GM23338 (cell line): ENCODE measurements at regions not wholly inside any gene's neighbourhood (a gene's known extent, or its start where the extent isn't known, plus 50 kb on each side); places are given as distances from the start of the nearest gene placed in this dataset.

ENCODE experiments used
- ATAC-seq: fragments of 200-7000 bp; cut with Tn5 transposase; 3 replicates; pipeline ENCODE4 v1.9.1; 2020
- DNase-seq: peaks from one replicate; pipeline ENCODE4 v3.0.0-alpha.2; 2015; ENCODE audit warnings: low spot score
- H2AFZ ChIP-seq: fragments of 200-600 bp; sonication (generic); 2 replicates; pipeline ENCODE4 v1.8.0; 2016; ENCODE audit warnings: antibody characterized with exemption, mild to moderate bottlenecking, moderate library complexity
- H3F3A ChIP-seq: fragments of 200-600 bp; sonication (generic); replicated peaks from 2 replicates; pipeline ENCODE4 v1.8.0; 2017; ENCODE audit warnings: antibody characterized with exemption, mixed run types, low read depth
- H3K27ac ChIP-seq: fragments of 200-600 bp; sonication (generic); 2 replicates; pipeline ENCODE4 v1.6.1; 2016; ENCODE audit warnings: low read depth
- H3K27me3 ChIP-seq: fragments of 200-600 bp; sonication (generic); 2 replicates; pipeline ENCODE4 v1.8.0; 2016; ENCODE audit warnings: mild to moderate bottlenecking, mixed run types, moderate library complexity; ENCODE audit not compliant: insufficient read depth
- H3K36me3 ChIP-seq: fragments of 200-600 bp; sonication (generic); 2 replicates; pipeline ENCODE4 v1.8.0; 2016; ENCODE audit warnings: mild to moderate bottlenecking; ENCODE audit not compliant: insufficient read depth
- H3K4me1 ChIP-seq: fragments of 200-600 bp; sonication (generic); 2 replicates; pipeline ENCODE4 v1.8.0; 2016; ENCODE audit warnings: mild to moderate bottlenecking, moderate library complexity; ENCODE audit not compliant: insufficient read depth
- H3K4me2 ChIP-seq: fragments of 200-600 bp; sonication (generic); 2 replicates; pipeline ENCODE4 v1.7.1; 2017; ENCODE audit warnings: mixed run types
- H3K4me3 ChIP-seq: fragments of 200-600 bp; sonication (generic); 2 replicates; pipeline ENCODE4 v1.6.1; 2016; ENCODE audit warnings: mixed run types
- H3K79me2 ChIP-seq: fragments of 200-600 bp; sonication (generic); replicated peaks from 2 replicates; pipeline ENCODE4 v1.8.0; 2017; ENCODE audit warnings: mild to moderate bottlenecking; ENCODE audit not compliant: insufficient read depth
- H3K9me2 ChIP-seq: fragments of 200-600 bp; sonication (generic); 2 replicates; pipeline ENCODE4 v1.8.0; 2017; ENCODE audit not compliant: insufficient read depth
- H4K20me1 ChIP-seq: fragments of 200-600 bp; sonication (generic); replicated peaks from 2 replicates; pipeline ENCODE4 v1.8.0; 2017; ENCODE audit warnings: mild to moderate bottlenecking; ENCODE audit not compliant: insufficient read depth
- H3K27ac Mint-ChIP-seq: 2 replicates; pipeline ENCODE4 v1.8.0; 2020; ENCODE audit warnings: inconsistent platforms, mild to moderate bottlenecking, moderate library complexity, mixed read lengths
- H3K27me3 Mint-ChIP-seq: 3 replicates; pipeline ENCODE4 v1.8.0; 2022; ENCODE audit warnings: low read depth, mild to moderate bottlenecking, moderate library complexity, mixed read lengths, inconsistent platforms; ENCODE audit not compliant: insufficient read depth, poor library complexity
- H3K36me3 Mint-ChIP-seq: 3 replicates; pipeline ENCODE4 v1.8.0; 2021; ENCODE audit warnings: low read depth, mild to moderate bottlenecking, inconsistent platforms, moderate library complexity, mixed read lengths
- H3K4me1 Mint-ChIP-seq: 3 replicates; pipeline ENCODE4 v1.8.0; 2020; ENCODE audit warnings: mild to moderate bottlenecking, inconsistent platforms, mixed read lengths
- H3K4me3 Mint-ChIP-seq: 3 replicates; pipeline ENCODE4 v1.8.0; 2021; ENCODE audit warnings: moderate library complexity, mild to moderate bottlenecking, inconsistent platforms, mixed read lengths
- H3K9me3 Mint-ChIP-seq: 3 replicates; pipeline ENCODE4 v1.8.0; 2020; ENCODE audit warnings: moderate library complexity, mild to moderate bottlenecking, inconsistent platforms, mixed read lengths
- CREB1 ChIP-seq: fragments of 250-450 bp; sonication (Bioruptor Pico); IDR thresholded peaks from 2 replicates; pipeline ENCODE4 v1.5.0; 2020; ENCODE audit warnings: low read depth, mild to moderate bottlenecking, moderate library complexity
- CTCF ChIP-seq, 2 experiments: fragments of 200-600 bp in 1 of 2; sonication (generic) in 1 of 2; conservative IDR thresholded peaks; 2 replicates each; pipeline versions ENCODE4 v1.5.1 to v1.6.1; 2016 to 2017; ENCODE audit warnings: antibody characterized with exemption in 2 of 2, low read depth in 2 of 2, mild to moderate bottlenecking in 2 of 2, moderate library complexity in 1 of 2
- ETS1 ChIP-seq: IDR thresholded peaks from 2 replicates; pipeline ENCODE4 v1.6.1; 2016; ENCODE audit warnings: antibody characterized with exemption
- EZH2 ChIP-seq: fragments of 200-600 bp; sonication (generic); IDR thresholded peaks from one replicate; pipeline ENCODE4 v1.8.0; 2017; ENCODE audit warnings: antibody characterized with exemption, mild to moderate bottlenecking, low read depth; ENCODE audit not compliant: unreplicated experiment
- EZH2phosphoT487 ChIP-seq: fragments of 200-600 bp; sonication (generic); IDR thresholded peaks from one replicate; pipeline ENCODE4 v1.8.1; 2018; ENCODE audit warnings: antibody characterized with exemption; ENCODE audit not compliant: unreplicated experiment
- JUNB ChIP-seq: IDR thresholded peaks from one replicate; pipeline ENCODE4 v1.6.1; 2016; ENCODE audit warnings: antibody characterized with exemption; ENCODE audit not compliant: unreplicated experiment
- NANOG ChIP-seq: IDR thresholded peaks from 2 replicates; pipeline ENCODE4 v1.6.1; 2016; ENCODE audit warnings: antibody characterized with exemption, borderline replicate concordance
- POLR2AphosphoS5 ChIP-seq: IDR thresholded peaks from 2 replicates; pipeline ENCODE4 v1.6.1; 2016; ENCODE audit warnings: antibody characterized with exemption, low read depth
- ZNF114 ChIP-seq: fragments of 250-450 bp; sonication (Bioruptor Pico); IDR thresholded peaks from 2 replicates; pipeline ENCODE4 v1.5.0; 2020; ENCODE audit warnings: mild to moderate bottlenecking, moderate library complexity
- ZNF331 ChIP-seq: fragments of 250-450 bp; sonication (Bioruptor Pico); IDR thresholded peaks from 2 replicates; pipeline ENCODE4 v1.5.0; 2020; ENCODE audit warnings: low read depth, mild to moderate bottlenecking, moderate library complexity
- TF ChIP-seq, protein P1 (sequence below): IDR thresholded peaks from one replicate; pipeline ENCODE4 v1.6.1; 2018; ENCODE audit warnings: antibody characterized with exemption; ENCODE audit not compliant: unreplicated experiment
- TF ChIP-seq, protein P2 (sequence below): fragments of 250-450 bp; sonication (Bioruptor Pico); IDR thresholded peaks from 2 replicates; pipeline ENCODE4 v1.5.0; 2020; ENCODE audit warnings: mild to moderate bottlenecking, moderate library complexity

DNA sequence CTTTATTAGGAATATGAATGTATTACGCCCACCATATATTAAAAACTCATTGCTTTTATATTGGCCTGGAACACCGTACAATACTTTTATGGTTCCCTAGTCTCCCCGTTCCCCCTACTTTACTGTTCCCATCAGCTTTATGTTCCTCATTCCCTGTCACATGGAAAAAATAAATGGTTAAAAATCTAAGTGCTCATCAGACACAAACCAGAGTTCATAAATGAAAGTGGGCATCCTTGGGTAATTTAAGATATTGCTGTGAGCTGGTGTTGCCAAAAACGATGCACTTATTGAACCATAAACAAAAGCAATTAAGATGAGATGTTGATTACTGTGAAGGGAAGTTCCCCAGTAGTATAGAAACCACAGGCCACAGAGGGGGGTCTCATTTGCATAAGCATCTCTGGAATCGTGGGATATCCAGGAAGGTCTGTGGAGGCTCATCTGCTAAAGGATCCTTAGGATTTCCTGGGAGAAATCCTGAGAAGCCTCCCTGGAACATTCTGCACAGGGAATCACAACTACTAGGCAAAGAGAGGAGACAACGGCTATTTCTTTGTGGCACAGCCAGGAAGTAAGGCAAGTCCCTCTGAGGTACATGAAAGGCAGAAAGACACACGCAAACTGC lies 591.4 kb upstream of the CDH11 start:
- Histone ChIP-seq H3K36me3 (no peaks in the 10 kb centered on the region), H3K4me3 (no peak overlapping the region), H3K79me2 (no peaks in the 10 kb centered on the region), H3K27me3 (no peaks in the 10 kb centered on the region), H3K9me2 (peaks cover 8% of the 10 kb centered on the region), H3F3A (no peaks in the 10 kb centered on the region), H3K4me1 (no peaks in the 10 kb centered on the region), H2AFZ (no peak overlapping the region), H4K20me1 (no peaks in the 10 kb centered on the region), H3K4me2 (no peak overlapping the region), H3K27ac (no peak overlapping the region)
- peaks cover 4% of the 10 kb centered on the region; the same call in 1 of the 3 replicates for H3K36me3 Mint-ChIP-seq
- TF ChIP-seq NANOG (no peak), ZNF114 (CRISPR knock-in tag) (no peak), ZNF331 (no peak), EZH2 (no peak), EZH2phosphoT487 (no peak), CTCF (conservative IDR thresholded peaks at IDR 0.05; ENCODE audit: low read depth in 2 of 2) (no peak), JUNB (no peak), ETS1 (no peak), CREB1 (CRISPR knock-in tag) (no peak), POLR2AphosphoS5 (no peak)
- TF ChIP-seq, protein P1, sequence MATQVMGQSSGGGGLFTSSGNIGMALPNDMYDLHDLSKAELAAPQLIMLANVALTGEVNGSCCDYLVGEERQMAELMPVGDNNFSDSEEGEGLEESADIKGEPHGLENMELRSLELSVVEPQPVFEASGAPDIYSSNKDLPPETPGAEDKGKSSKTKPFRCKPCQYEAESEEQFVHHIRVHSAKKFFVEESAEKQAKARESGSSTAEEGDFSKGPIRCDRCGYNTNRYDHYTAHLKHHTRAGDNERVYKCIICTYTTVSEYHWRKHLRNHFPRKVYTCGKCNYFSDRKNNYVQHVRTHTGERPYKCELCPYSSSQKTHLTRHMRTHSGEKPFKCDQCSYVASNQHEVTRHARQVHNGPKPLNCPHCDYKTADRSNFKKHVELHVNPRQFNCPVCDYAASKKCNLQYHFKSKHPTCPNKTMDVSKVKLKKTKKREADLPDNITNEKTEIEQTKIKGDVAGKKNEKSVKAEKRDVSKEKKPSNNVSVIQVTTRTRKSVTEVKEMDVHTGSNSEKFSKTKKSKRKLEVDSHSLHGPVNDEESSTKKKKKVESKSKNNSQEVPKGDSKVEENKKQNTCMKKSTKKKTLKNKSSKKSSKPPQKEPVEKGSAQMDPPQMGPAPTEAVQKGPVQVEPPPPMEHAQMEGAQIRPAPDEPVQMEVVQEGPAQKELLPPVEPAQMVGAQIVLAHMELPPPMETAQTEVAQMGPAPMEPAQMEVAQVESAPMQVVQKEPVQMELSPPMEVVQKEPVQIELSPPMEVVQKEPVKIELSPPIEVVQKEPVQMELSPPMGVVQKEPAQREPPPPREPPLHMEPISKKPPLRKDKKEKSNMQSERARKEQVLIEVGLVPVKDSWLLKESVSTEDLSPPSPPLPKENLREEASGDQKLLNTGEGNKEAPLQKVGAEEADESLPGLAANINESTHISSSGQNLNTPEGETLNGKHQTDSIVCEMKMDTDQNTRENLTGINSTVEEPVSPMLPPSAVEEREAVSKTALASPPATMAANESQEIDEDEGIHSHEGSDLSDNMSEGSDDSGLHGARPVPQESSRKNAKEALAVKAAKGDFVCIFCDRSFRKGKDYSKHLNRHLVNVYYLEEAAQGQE, result no peak
- TF ChIP-seq, protein P2, sequence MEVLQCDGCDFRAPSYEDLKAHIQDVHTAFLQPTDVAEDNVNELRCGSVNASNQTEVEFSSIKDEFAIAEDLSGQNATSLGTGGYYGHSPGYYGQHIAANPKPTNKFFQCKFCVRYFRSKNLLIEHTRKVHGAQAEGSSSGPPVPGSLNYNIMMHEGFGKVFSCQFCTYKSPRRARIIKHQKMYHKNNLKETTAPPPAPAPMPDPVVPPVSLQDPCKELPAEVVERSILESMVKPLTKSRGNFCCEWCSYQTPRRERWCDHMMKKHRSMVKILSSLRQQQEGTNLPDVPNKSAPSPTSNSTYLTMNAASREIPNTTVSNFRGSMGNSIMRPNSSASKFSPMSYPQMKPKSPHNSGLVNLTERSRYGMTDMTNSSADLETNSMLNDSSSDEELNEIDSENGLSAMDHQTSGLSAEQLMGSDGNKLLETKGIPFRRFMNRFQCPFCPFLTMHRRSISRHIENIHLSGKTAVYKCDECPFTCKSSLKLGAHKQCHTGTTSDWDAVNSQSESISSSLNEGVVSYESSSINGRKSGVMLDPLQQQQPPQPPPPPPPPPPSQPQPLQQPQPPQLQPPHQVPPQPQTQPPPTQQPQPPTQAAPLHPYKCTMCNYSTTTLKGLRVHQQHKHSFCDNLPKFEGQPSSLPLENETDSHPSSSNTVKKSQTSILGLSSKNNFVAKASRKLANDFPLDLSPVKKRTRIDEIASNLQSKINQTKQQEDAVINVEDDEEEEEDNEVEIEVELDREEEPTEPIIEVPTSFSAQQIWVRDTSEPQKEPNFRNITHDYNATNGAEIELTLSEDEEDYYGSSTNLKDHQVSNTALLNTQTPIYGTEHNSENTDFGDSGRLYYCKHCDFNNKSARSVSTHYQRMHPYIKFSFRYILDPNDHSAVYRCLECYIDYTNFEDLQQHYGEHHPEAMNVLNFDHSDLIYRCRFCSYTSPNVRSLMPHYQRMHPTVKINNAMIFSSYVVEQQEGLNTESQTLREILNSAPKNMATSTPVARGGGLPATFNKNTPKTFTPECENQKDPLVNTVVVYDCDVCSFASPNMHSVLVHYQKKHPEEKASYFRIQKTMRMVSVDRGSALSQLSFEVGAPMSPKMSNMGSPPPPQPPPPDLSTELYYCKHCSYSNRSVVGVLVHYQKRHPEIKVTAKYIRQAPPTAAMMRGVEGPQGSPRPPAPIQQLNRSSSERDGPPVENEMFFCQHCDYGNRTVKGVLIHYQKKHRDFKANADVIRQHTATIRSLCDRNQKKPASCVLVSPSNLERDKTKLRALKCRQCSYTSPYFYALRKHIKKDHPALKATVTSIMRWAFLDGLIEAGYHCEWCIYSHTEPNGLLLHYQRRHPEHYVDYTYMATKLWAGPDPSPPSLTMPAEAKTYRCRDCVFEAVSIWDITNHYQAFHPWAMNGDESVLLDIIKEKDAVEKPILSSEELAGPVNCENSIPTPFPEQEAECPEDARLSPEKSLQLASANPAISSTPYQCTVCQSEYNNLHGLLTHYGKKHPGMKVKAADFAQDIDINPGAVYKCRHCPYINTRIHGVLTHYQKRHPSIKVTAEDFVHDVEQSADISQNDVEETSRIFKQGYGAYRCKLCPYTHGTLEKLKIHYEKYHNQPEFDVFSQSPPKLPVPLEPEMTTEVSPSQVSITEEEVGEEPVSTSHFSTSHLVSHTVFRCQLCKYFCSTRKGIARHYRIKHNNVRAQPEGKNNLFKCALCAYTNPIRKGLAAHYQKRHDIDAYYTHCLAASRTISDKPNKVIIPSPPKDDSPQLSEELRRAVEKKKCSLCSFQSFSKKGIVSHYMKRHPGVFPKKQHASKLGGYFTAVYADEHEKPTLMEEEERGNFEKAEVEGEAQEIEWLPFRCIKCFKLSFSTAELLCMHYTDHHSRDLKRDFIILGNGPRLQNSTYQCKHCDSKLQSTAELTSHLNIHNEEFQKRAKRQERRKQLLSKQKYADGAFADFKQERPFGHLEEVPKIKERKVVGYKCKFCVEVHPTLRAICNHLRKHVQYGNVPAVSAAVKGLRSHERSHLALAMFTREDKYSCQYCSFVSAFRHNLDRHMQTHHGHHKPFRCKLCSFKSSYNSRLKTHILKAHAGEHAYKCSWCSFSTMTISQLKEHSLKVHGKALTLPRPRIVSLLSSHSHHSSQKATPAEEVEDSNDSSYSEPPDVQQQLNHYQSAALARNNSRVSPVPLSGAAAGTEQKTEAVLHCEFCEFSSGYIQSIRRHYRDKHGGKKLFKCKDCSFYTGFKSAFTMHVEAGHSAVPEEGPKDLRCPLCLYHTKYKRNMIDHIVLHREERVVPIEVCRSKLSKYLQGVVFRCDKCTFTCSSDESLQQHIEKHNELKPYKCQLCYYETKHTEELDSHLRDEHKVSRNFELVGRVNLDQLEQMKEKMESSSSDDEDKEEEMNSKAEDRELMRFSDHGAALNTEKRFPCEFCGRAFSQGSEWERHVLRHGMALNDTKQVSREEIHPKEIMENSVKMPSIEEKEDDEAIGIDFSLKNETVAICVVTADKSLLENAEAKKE (CRISPR knock-in tag), result no peak; the same call in 1 of the 2 replicates
- H3K27ac Mint-ChIP-seq, result no peak overlapping the region
- ATAC-seq (peak; percentile 87), DNase-seq (peak; percentile 79)
- peaks cover 12% of the 10 kb centered on the region for H3K4me1 Mint-ChIP-seq
- no peak overlapping the region for H3K4me3 Mint-ChIP-seq
- peaks cover 3% of the 10 kb centered on the region; the same call in 2 of the 3 replicates for H3K9me3 Mint-ChIP-seq
- no peaks in the 10 kb centered on the region for H3K27me3 Mint-ChIP-seq
